Stomach (tissue), 8 donors: ENCODE measurements at regions not wholly inside any gene's neighbourhood (a gene's known extent, or its start where the extent isn't known, plus 50 kb on each side); places are given as distances from the start of the nearest gene placed in this dataset.
A peak's percentile ranks its signal among the peaks of the same experiment; 100 is the strongest.

Source experiments
- DNase-seq, 2 donors: peaks; one replicate each; pipeline versions ENCODE4 v3.0.0 to v3.0.0-alpha.2; 2013 to 2019
- H3K27ac ChIP-seq, 5 donors: fragments of 200-600 bp in 4 of 5; sonication (generic) in 4 of 5; one replicate each; pipeline ENCODE4 v1.5.1; 2013 to 2019; ENCODE audit warnings: mild to moderate bottlenecking in 1 of 5, moderate library complexity in 1 of 5
- H3K27me3 ChIP-seq, 3 donors: fragments of 200-600 bp; sonication (generic); one replicate each; pipeline ENCODE4 v1.5.1; 2017 to 2019; ENCODE audit warnings: mixed run types in 1 of 3
- H3K36me3 ChIP-seq, 4 donors: fragments of 200-600 bp; sonication (generic); 1 replicate in 3 of 4; 2 replicates in 1 of 4; pipeline ENCODE4 v1.5.1; 2016 to 2019
- H3K4me1 ChIP-seq, 4 donors: fragments of 200-600 bp; sonication (generic); one replicate each; pipeline ENCODE4 v1.5.1; 2016 to 2019
- H3K4me3 ChIP-seq, 4 donors: fragments of 200-600 bp; sonication (generic) in 3 of 4; one replicate each; pipeline ENCODE4 v1.5.1; 2016 to 2019; ENCODE audit warnings: mild to moderate bottlenecking in 1 of 4
- H3K9me3 ChIP-seq, 4 donors: fragments of 200-600 bp; sonication (generic); one replicate each; pipeline ENCODE4 v1.5.1; 2016 to 2019
- EP300 ChIP-seq: sonication (generic); formaldehyde crosslinking; IDR thresholded peaks from one replicate; pipeline ENCODE4 v1.6.1; 2017; ENCODE audit warnings: antibody characterized with exemption
- POLR2A ChIP-seq, 4 donors: fragments of 450-650 bp; IDR thresholded peaks; one replicate each; pipeline ENCODE4 v1.6.1; 2016; ENCODE audit warnings: antibody characterized with exemption in 4 of 4, control low read depth in 2 of 4, mild to moderate bottlenecking in 1 of 4, moderate library complexity in 1 of 4
- POLR2AphosphoS5 ChIP-seq, 3 donors: sonication (generic); formaldehyde crosslinking; IDR thresholded peaks; one replicate each; pipeline ENCODE4 v1.6.1; 2016; ENCODE audit warnings: antibody characterized with exemption in 3 of 3
- WGBS, 5 donors: extraction: QIAGEN DNeasy Blood & Tissue Kit in 3 of 5; methylation state at CpG; one replicate each; pipeline versions ENCODE4 v1.1.5 to v1.1.7; 2013 to 2018; 5-methylcytosine and 5-hydroxymethylcytosine counted together
- intact Hi-C: fragments of 100-400 bp; cut with DNase I; formaldehyde crosslinking; loops from one replicate; pipeline ENCODE4 v1.15.1; 2023; ENCODE audit warnings: low total_unique reads
- TF ChIP-seq, protein P1 (sequence below), 7 experiments: fragments of 450-650 bp in 4 of 7; fragments of 200-600 bp in 3 of 7; sonication (generic) in 3 of 7; IDR thresholded peaks; one replicate each; pipeline ENCODE4 v1.5.1; 2016 to 2019; ENCODE audit warnings: antibody characterized with exemption in 7 of 7, control low read depth in 2 of 7, mild to moderate bottlenecking in 1 of 7
- donor health status: healthy with polysubstance abuse.
- donor health status: Bipolar disorder and iron deficiency.
- donor health status: healthy.

DNA sequence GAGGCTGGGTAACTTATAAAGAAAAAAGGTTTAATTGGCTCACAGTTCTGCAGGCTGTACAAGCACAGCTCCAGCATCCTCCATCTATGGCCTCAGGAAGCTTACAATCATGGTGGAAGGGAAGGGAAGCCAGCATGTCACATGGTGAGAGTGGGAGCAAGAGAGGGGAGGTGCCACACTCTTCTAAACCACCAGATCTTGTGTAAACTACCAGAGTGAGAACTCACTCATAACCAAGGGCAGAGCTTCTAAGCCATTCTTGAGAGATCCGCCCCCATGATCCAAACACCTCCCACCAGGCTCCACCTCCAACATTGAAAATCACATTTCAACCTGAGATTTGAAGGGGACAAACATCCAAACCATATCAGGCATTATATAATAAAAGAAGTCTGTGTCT lies 121.6 kb upstream of the CDC42EP3 start:
- no peak for DNase-seq
- Histone ChIP-seq H3K27me3 (no peaks in the 10 kb centered on the region), H3K4me1 (peaks cover 8 to 16% (median 11%) of the 10 kb centered on the region in 4 donors), H3K4me3 (no peak overlapping the region), H3K9me3 (peaks cover 0 to 12% (median 5%) of the 10 kb centered on the region in 4 donors), H3K27ac (no peak overlapping the region), H3K36me3 (no peaks in the 10 kb centered on the region)
- 90 to 100% (median 95%) methylated on average over 1 of the region's 1 CpG for WGBS, 5 donors
- TF ChIP-seq POLR2A (IDR thresholded peaks at IDR 0.05) (no peak), POLR2AphosphoS5 (IDR thresholded peaks at IDR 0.05) (no peak), EP300 (no peak)
- TF ChIP-seq, protein P1, sequence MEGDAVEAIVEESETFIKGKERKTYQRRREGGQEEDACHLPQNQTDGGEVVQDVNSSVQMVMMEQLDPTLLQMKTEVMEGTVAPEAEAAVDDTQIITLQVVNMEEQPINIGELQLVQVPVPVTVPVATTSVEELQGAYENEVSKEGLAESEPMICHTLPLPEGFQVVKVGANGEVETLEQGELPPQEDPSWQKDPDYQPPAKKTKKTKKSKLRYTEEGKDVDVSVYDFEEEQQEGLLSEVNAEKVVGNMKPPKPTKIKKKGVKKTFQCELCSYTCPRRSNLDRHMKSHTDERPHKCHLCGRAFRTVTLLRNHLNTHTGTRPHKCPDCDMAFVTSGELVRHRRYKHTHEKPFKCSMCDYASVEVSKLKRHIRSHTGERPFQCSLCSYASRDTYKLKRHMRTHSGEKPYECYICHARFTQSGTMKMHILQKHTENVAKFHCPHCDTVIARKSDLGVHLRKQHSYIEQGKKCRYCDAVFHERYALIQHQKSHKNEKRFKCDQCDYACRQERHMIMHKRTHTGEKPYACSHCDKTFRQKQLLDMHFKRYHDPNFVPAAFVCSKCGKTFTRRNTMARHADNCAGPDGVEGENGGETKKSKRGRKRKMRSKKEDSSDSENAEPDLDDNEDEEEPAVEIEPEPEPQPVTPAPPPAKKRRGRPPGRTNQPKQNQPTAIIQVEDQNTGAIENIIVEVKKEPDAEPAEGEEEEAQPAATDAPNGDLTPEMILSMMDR (IDR thresholded peaks at IDR 0.05) = no peak
- intact Hi-C loops = no loop called here

DNA sequence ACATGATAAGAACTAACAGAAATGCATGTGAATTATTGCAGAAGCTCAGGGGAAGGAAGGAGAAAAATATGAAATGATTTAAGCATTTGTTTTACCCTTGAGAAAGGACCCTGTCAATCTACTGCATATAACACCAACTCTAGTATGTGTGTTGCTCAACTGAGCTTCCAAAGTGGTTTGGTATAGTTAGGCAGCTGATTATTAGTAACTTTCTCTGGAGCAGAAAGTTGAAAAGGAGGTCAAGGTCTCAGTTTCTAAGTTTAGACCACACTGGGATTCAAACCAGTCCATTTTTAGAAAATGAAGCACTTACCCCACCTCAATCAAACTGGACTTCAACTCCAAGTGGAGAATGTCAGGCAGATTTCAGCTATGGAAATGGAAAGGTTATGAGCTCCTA lies 123.3 kb upstream of the CDC42EP3 start:
- DNase-seq = no peak
- Histone ChIP-seq H3K27ac (no peak overlapping the region), H3K36me3 (no peaks in the 10 kb centered on the region), H3K4me3 (no peak overlapping the region), H3K27me3 (no peaks in the 10 kb centered on the region), H3K4me1 (peaks cover 8 to 25% (median 15%) of the 10 kb centered on the region in 4 donors), H3K9me3 (no peaks in the 10 kb centered on the region)
- intact Hi-C loops = no loop called here
- TF ChIP-seq POLR2A (IDR thresholded peaks at IDR 0.05) (no peak), EP300 (no peak), POLR2AphosphoS5 (IDR thresholded peaks at IDR 0.05) (no peak)
- TF ChIP-seq, protein P1 (IDR thresholded peaks at IDR 0.05) = no peak

DNA sequence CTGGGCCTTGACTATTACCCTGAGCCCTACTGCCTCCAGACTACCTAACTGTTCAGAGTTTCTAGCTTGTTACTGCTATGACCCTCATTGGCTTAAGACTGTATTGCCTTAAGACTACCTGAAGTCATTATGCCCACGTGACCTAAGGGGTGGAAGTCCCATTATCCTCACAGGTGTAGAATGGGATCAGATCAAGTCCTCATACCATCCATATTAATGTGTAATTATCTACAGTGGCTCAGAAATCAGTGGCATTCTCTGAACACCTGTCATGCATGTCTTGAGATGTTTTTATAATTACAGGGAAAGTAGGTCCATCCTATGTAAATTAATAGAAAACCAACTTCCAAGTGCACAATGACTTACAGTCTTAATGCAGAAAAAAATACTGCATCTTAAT lies 124.0 kb upstream of the CDC42EP3 start:
- no peaks in the 10 kb centered on the region for H3K9me3 ChIP-seq
- no peak for DNase-seq
- H3K27ac ChIP-seq = no peak overlapping the region
- H3K4me3 ChIP-seq = no peak overlapping the region
- no peaks in the 10 kb centered on the region for H3K27me3 ChIP-seq
- H3K36me3 ChIP-seq = no peaks in the 10 kb centered on the region
- intact Hi-C loops = no loop called here
- peaks cover 8 to 25% (median 15%) of the 10 kb centered on the region in 4 donors for H3K4me1 ChIP-seq
- 88 to 100% (median 97%) methylated on average over 1 of the region's 1 CpG for WGBS, 5 donors
- no peak for TF ChIP-seq POLR2A (IDR thresholded peaks at IDR 0.05)

DNA sequence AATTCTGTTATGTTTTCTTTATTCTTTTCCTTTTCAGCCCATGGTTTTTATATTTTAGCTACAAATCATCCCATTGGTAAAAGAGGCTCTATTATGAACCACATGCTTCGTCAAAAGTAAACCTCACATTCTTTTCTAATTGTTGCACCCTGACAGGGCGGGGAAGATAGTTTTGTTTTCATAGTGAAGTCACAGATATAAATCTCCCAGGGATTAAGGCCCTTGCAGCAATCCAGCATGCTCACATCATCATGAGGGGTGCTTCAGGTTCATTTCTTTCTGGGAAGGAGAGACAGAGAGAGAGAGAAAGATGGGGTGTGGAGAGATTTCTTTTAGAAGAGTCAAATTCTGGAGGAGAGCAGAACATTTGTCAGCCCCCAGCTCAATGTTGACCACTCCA lies 124.5 kb upstream of the CDC42EP3 start:
- intact Hi-C loops = no loop called here
- no peaks in the 10 kb centered on the region for H3K36me3 ChIP-seq
- peak overlapping the region in 3 of 5 donors; percentile 11 to 31 (median 26) for H3K27ac ChIP-seq
- H3K4me3 ChIP-seq = no peak overlapping the region
- DNase-seq = no peak
- 21 to 52% (median 37%) methylated on average over 2 of the region's 2 CpGs for WGBS, 5 donors
- TF ChIP-seq POLR2AphosphoS5 (IDR thresholded peaks at IDR 0.05) = peak in 1 of 3 donors; percentile 22
- TF ChIP-seq, protein P1 (IDR thresholded peaks at IDR 0.05) = no peak
- no peaks in the 10 kb centered on the region for H3K9me3 ChIP-seq
- no peaks in the 10 kb centered on the region for H3K27me3 ChIP-seq
- peaks cover 8 to 25% (median 15%) of the 10 kb centered on the region in 4 donors for H3K4me1 ChIP-seq

DNA sequence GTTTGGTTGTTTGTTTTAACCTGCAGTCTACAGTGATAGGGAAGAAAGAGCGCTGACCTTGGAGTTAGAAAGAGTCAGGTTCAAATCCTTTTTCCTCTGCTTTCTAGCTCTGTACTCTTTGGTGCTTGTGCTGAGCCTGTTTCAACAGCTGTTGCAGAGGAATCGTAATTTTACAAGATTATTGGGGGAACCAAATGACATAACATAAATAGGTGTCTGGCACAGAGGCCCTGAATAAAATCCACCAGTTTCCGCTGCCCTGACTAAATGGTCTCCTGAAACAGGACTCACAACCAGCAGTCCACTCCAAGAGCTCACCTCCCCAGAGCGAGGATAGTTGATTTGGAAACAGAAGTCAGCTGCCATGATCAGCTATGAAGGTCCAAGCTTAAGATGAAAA lies 125.0 kb upstream of the CDC42EP3 start:
- no peak for TF ChIP-seq POLR2AphosphoS5 (IDR thresholded peaks at IDR 0.05)
- TF ChIP-seq EP300 = no peak
- TF ChIP-seq POLR2A (IDR thresholded peaks at IDR 0.05) = no peak
- TF ChIP-seq, protein P1 (IDR thresholded peaks at IDR 0.05) = no peak
- H3K27me3 ChIP-seq = no peaks in the 10 kb centered on the region
- 59 to 79% (median 68%) methylated on average over 4 of the region's 4 CpGs for WGBS, 5 donors
- no peak overlapping the region for H3K4me3 ChIP-seq
- no peaks in the 10 kb centered on the region for H3K36me3 ChIP-seq
- H3K9me3 ChIP-seq = no peaks in the 10 kb centered on the region
- H3K27ac ChIP-seq = peak overlapping the region in 2 of 5 donors; percentile 26 to 31
- H3K4me1 ChIP-seq = peaks cover 8 to 25% (median 15%) of the 10 kb centered on the region in 4 donors
- intact Hi-C loops = no loop called here
- DNase-seq = no peak
